A673 (cell line): ENCODE measurements at regions not wholly inside any gene's neighbourhood (a gene's known extent, or its start where the extent isn't known, plus 50 kb on each side); places are given as distances from the start of the nearest gene placed in this dataset.

Experiments used
- BruUV-seq: library from RNA; stranded (reverse); fragments of 400-500 nt; replicated peaks from 2 replicates; lab custom pipeline; 2021; lab: Mats Ljungman, UMichigan
- CTCF ChIA-PET: fragments of 300-600 bp; sonication (Branson Sonifier 250); formaldehyde crosslinking; loops from one replicate; lab custom pipeline; 2022; ENCODE audit warnings: antibody characterized with exemption; lab: Charles Lee
- POLR2A ChIA-PET: fragments of 300-600 bp; sonication (Branson Sonifier 250); formaldehyde crosslinking; loops from one replicate; lab custom pipeline; 2022; ENCODE audit warnings: antibody characterized with exemption; ENCODE audit not compliant: low non-redundant PET; lab: Charles Lee
- DNase-seq: peaks from one replicate; pipeline ENCODE4 v3.0.0-alpha.2; 2015; ENCODE audit warnings: low spot score
- H3K27ac ChIP-seq: fragments of 200-600 bp; sonication (generic); 2 replicates; pipeline ENCODE4 v1.5.1; 2016; ENCODE audit warnings: mixed run types, low read depth, mild to moderate bottlenecking, mixed read lengths, antibody characterized with exemption, low read length; ENCODE audit not compliant: poor library complexity, severe bottlenecking
- H3K27me3 ChIP-seq: fragments of 200-600 bp; sonication (generic); replicated peaks from 2 replicates; pipeline ENCODE4 v1.6.1; 2017; ENCODE audit warnings: mixed run types, low read depth, mild to moderate bottlenecking, mixed read lengths, antibody characterized with exemption, low read length; ENCODE audit not compliant: insufficient read depth, poor library complexity
- H3K36me3 ChIP-seq: fragments of 200-600 bp; sonication (generic); 2 replicates; pipeline ENCODE4 v1.6.1; 2016; ENCODE audit warnings: mixed run types, mild to moderate bottlenecking, mixed read lengths, antibody characterized with exemption, low read length; ENCODE audit not compliant: insufficient read depth, poor library complexity, severe bottlenecking
- H3K4me1 ChIP-seq: fragments of 200-600 bp; sonication (generic); 2 replicates; pipeline ENCODE4 v1.6.1; 2017; ENCODE audit warnings: mixed run types, mild to moderate bottlenecking, mixed read lengths, antibody characterized with exemption, low read length; ENCODE audit not compliant: insufficient read depth, poor library complexity, severe bottlenecking
- H3K4me3 ChIP-seq: fragments of 200-600 bp; sonication (generic); 2 replicates; pipeline ENCODE4 v1.5.1; 2016; ENCODE audit warnings: low read depth, mixed run types, mild to moderate bottlenecking, mixed read lengths, low read length; ENCODE audit not compliant: poor library complexity, severe bottlenecking
- H3K9me3 ChIP-seq: fragments of 200-600 bp; sonication (generic); 2 replicates; pipeline ENCODE4 v1.6.1; 2016; ENCODE audit warnings: mixed run types, low read depth, mild to moderate bottlenecking, mixed read lengths, antibody characterized with exemption, low read length; ENCODE audit not compliant: poor library complexity, severe bottlenecking
- CTCF ChIP-seq: fragments of 300-800, 200-600 bp; sonication (generic); conservative IDR thresholded peaks from 2 replicates; pipeline ENCODE4 v1.5.1; 2017; ENCODE audit warnings: low read depth, mild to moderate bottlenecking, antibody characterized with exemption, low read length, moderate library complexity, mixed read lengths
- EZH2 ChIP-seq: fragments of 200-600 bp; sonication (generic); IDR thresholded peaks from 2 replicates; pipeline ENCODE4 v1.6.1; 2017; ENCODE audit warnings: borderline replicate concordance, low read depth, mild to moderate bottlenecking, mixed read lengths, antibody characterized with exemption, low read length; ENCODE audit not compliant: poor library complexity, severe bottlenecking
- intact Hi-C: fragments of 100-400 bp; cut with micrococcal nuclease; formaldehyde crosslinking; loops from one replicate; pipeline ENCODE4 v1.10.0; 2022; ENCODE audit not compliant: unreplicated experiment

- no peaks in the 10 kb centered on the region for H3K36me3 ChIP-seq
- no peak for TF ChIP-seq EZH2
- POLR2A ChIA-PET: no interaction called here
- no peak overlapping the region for H3K4me3 ChIP-seq
- H3K27me3 ChIP-seq: no peaks in the 10 kb centered on the region
- intact Hi-C loops: no loop called here
- H3K27ac ChIP-seq: no peak overlapping the region
- BruUV-seq: no TSS peak
- no peaks in the 10 kb centered on the region for H3K9me3 ChIP-seq
- CTCF ChIA-PET: no interaction called here
- DNase-seq: no peak
- H3K4me1 ChIP-seq: no peaks in the 10 kb centered on the region
Measured at GRCh38 chr9:79988126-79988525, 416.4 kb downstream of the TLE4 start.

- Histone ChIP-seq H3K4me1 (no peaks in the 10 kb centered on the region), H3K36me3 (no peaks in the 10 kb centered on the region), H3K9me3 (no peaks in the 10 kb centered on the region), H3K27ac (no peak overlapping the region), H3K4me3 (no peak overlapping the region), H3K27me3 (no peaks in the 10 kb centered on the region)
- ChIA-PET POLR2A (no interaction called here), CTCF (no interaction called here)
- DNase-seq: no peak
- intact Hi-C loops: no loop called here
- BruUV-seq: no TSS peak
- TF ChIP-seq EZH2: no peak
- TF ChIP-seq CTCF: no peak
Measured at GRCh38 chr9:79986437-79986836, 414.7 kb downstream of the TLE4 start.

GRCh38 chr9:79985772-79986171 is 414.0 kb downstream of the TLE4 start:
- no TSS peak for BruUV-seq
- Histone ChIP-seq H3K36me3 (no peaks in the 10 kb centered on the region), H3K27ac (no peak overlapping the region), H3K27me3 (no peaks in the 10 kb centered on the region), H3K4me3 (no peak overlapping the region), H3K4me1 (no peaks in the 10 kb centered on the region), H3K9me3 (no peaks in the 10 kb centered on the region)
- no peak for DNase-seq
- TF ChIP-seq CTCF: no peak
- TF ChIP-seq EZH2: no peak
- intact Hi-C loops: no loop called here
- POLR2A ChIA-PET: no interaction called here
- CTCF ChIA-PET: no interaction called here

- Histone ChIP-seq H3K4me1 (no peaks in the 10 kb centered on the region), H3K36me3 (no peaks in the 10 kb centered on the region), H3K27ac (no peak overlapping the region), H3K4me3 (no peak overlapping the region), H3K27me3 (no peaks in the 10 kb centered on the region), H3K9me3 (no peaks in the 10 kb centered on the region)
- intact Hi-C loops: no loop called here
- BruUV-seq: no TSS peak
- ChIA-PET CTCF (no interaction called here), POLR2A (no interaction called here)
- no peak for TF ChIP-seq CTCF
- no peak for TF ChIP-seq EZH2
- no peak for DNase-seq
Measured at GRCh38 chr9:79985264-79985663, 413.5 kb downstream of the TLE4 start.
